GM19324 (cell line): ENCODE measurements at regions not wholly inside any gene's neighbourhood (a gene's known extent, or its start where the extent isn't known, plus 50 kb on each side); places are given as distances from the start of the nearest gene placed in this dataset.
"Not testable (repeated sequence)": the region's sequence is repeated elsewhere in the genome, so short reads cannot be mapped to it uniquely, and the experiment has no call there.

Source experiments
- ATAC-seq: cut with Tn5 transposase; IDR thresholded peaks from one replicate; pipeline ENCODE4 v1.9.1; 2021; ENCODE audit warnings: mild to moderate bottlenecking, moderate library complexity; ENCODE audit not compliant: unreplicated experiment, low FRiP score

DNA sequence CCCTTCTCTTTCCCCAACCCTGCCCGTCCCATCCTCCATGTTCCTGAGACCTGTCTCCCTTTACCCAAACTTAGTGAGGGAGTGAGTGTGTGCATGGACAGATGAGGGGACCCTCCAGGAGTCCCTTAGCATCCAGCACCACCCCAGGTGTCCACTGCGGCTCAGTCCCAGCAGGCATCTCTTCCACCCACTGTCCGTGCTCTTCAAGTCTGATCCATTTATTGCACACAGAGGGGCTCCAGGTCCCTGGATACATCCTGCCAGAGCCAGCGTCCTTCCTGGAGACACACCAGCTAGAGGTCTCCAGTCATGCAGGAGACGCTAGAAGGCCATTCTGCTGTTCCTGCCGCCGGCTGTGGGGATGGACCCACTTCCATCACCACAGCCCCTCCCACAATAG, 239.2 kb downstream of the ADGRD1 start:
- ATAC-seq, result no peak

DNA sequence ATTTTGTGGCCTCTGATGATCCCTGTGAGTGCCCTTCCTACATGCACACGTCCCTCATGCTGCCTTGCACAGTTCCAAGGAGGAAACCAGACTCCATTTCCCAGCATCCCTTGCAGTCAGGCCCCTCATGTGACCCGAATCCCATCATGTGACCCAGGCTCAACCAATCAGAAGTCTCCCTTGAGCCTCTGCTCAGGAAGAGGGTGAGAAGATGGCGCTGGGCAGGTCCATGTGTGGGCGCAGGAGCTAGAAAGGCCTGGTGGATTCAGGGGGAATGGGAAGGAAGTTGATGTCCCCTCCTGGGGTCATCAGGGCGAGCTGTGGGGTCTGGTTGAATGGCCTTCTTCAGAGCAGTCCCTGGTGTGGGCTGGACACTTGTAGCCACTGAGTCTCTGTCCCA, 240.5 kb downstream of the ADGRD1 start:
- no peak for ATAC-seq

- no peak for ATAC-seq
These were observed 242.1 kb downstream of the ADGRD1 start for GRCh38 chr12:131195796-131196195.

DNA sequence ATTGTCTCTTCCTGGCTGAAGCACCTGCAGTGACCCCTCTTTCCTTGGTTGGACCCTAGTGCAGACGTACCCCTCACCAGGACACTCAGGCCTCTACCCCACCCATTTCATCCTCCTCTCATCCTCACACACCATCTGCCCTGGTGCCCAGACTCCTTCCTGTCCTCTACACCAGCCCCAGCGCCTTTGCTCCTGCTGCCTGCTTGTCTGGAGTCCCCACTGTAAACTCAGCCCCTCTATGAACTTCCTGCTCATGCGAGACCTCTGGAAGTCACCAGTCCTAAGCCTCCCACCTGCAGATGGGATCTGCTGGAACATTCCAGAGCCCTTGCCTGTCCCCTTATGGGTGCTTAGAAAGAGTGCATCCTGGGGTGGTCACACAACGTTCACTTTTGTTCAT, 242.5 kb downstream of the ADGRD1 start:
- ATAC-seq, result no peak

- no peak for ATAC-seq
These were observed 243.8 kb downstream of the ADGRD1 start for GRCh38 chr12:131197490-131197889.

DNA sequence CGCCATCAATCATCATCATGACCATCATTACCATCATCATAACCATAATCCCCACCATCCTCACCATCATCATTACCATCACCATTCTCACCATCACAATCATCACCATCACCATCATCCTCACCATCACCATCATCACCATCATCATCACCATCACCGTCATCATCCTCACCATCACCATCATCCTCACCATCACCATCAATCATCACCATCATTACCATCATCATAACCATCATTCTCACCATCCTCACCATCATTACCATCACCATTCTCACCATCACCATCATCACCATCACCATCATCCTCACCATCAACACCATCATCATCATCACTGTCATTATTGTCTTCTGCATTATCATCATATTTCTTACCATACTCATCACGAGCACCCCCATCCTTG, 245.5 kb downstream of the ADGRD1 start:
- no peak for ATAC-seq

GRCh38 chr12:131201912-131202311, 248.2 kb downstream of the ADGRD1 start:
- not testable (repeated sequence) for ATAC-seq

GRCh38 chr12:131202592-131203378, 249.1 kb downstream of the ADGRD1 start:
- no peak for ATAC-seq

- ATAC-seq, result no peak
These were observed 250.1 kb downstream of the ADGRD1 start for GRCh38 chr12:131203666-131204415.

DNA sequence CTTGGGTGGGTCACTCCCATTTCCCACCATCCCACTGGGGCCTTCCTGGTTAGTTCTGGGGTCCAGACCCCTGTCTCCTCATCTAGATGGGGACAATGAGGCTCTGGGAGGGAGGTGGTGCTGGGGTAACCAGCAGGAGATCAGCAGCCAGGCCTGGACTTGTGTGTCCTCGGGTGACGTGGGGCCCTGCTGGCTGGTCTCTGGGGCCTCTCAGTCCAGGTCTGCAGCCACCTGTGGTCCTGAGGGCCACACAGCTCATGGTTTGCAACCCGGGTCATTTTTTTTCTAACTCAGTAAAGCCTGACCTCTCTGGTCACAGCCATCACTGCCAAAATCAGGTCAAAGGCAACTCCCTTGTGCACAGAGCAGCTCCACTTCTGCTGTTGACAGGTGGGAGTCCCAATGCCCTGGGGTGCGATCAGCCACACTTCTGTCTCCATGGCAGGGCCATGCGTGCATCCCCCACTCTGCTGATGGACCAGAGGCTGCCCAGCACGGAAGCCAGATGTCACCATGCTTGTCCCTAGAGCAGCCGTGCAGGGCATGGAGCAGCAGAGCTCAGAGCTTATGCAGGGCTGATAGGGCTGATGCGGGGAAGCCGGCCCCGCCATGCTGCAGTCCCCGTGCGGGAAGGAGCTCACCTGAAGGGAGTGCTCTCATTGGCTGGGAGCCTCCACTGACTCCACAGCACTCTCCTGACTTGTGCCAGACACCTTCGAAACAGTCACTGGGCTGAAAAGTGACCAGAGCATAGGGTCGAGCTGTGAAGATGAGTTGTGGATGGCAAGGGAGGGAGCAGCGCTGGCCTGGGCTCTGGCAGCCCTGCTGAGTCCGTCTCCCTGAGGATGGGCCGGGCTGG, 250.9 kb downstream of the ADGRD1 start:
- ATAC-seq, result no peak

DNA sequence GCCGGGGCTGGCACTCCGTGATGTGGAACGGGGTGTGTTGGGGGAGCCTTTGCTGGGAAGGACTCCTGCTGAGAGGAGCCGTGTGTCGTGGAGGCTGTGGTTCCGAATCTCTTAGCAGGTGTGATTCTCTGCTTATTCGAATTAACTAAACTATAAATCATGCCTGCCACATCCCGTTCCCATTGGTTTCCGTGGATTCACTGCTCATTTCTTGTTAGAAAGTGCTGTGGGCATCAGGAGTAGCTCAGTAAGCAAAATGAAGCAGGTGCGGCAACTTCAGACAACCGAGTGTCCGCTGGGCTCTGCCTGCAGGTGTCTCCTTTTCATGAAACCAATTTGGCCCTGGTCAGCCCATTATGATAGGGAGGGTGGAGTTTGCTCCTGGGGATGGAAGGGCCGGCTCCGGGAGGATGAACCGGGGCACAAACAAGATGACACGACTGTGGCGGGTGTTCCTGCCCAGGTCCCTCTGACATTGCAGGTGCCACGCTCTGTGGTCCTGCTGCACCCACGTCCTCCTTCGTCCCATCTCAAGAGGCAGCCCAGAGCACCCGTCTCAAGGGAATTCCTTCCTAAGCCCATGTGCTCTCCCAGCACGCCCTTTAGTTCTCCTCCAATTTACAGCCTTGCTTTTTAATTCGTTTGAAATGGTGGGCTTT, 251.7 kb downstream of the ADGRD1 start:
- not testable (repeated sequence) for ATAC-seq

DNA sequence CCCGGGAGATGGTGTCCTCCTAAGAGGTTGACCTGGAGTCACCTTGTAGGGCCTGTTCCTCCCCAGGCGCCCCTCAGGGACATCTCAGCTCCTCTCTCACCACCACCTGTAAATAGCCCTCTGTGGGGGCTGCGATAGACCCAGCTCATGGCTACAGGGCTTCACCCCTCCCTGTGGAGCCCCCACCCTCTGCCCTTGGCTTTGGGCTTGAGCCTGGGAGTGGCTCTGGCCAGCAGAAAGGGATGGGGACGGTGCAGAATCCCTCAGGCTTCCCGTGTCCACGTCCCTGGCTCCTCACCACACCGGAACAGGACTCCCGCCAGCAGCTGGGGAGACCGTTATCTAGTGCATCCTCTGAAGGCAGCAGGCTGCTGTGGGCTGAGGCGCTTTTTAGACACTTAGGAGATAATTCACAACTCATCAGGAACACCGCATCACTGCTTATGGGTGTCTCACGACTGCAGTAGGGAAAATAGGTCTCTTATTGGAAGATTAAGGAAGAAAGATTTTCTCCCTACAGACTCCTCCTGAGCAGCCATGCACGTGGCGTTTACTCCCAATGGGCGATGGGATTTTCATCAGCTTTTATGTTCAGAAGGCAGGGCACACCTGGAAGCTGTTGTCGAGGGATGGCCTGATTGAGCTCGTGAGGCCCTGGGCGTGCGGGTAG, 253.1 kb downstream of the ADGRD1 start:
- not testable (repeated sequence) for ATAC-seq

DNA sequence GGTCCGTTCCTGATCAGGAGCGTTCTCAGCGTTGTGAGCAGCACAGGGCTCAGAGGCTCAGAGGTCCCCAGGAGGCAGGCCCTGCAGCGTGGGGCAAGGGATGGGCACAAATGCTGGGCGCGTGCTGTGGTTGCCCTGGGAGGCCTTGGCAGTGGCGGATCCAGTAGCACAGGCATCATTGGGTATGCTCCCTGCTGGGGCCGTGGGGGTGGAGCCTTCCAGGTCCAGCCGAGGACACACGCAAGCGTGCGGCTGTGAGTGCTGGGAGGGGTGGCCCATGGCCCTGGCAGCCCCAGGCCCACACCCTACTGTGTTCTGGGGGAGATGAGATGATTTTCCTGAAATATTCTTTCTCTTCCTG, 253.6 kb downstream of the ADGRD1 start:
- ATAC-seq, result not testable (repeated sequence)

DNA sequence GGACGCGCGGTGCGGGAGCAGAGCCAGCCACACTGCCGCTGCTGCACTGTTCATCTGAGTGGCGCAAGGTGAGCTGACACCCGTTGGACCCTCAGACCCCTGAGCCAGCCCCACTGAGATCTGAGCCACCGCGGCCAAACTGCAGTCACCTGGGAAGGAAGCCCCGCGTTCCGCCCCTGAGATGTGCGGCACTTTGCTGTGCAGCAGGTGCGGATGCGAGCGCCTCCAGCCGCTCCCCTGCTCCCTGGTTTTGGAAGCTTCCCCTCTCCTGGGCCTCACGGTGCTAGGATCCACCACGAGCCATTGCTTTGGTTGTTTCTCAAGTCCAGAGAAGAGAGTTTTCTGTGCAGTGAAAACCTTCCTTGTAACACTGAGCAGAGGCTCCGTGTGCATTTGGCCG, 254.1 kb downstream of the ADGRD1 start:
- ATAC-seq, result not testable (repeated sequence)

- ATAC-seq, result no peak
These were observed 254.7 kb downstream of the ADGRD1 start for GRCh38 chr12:131208425-131208824.

DNA sequence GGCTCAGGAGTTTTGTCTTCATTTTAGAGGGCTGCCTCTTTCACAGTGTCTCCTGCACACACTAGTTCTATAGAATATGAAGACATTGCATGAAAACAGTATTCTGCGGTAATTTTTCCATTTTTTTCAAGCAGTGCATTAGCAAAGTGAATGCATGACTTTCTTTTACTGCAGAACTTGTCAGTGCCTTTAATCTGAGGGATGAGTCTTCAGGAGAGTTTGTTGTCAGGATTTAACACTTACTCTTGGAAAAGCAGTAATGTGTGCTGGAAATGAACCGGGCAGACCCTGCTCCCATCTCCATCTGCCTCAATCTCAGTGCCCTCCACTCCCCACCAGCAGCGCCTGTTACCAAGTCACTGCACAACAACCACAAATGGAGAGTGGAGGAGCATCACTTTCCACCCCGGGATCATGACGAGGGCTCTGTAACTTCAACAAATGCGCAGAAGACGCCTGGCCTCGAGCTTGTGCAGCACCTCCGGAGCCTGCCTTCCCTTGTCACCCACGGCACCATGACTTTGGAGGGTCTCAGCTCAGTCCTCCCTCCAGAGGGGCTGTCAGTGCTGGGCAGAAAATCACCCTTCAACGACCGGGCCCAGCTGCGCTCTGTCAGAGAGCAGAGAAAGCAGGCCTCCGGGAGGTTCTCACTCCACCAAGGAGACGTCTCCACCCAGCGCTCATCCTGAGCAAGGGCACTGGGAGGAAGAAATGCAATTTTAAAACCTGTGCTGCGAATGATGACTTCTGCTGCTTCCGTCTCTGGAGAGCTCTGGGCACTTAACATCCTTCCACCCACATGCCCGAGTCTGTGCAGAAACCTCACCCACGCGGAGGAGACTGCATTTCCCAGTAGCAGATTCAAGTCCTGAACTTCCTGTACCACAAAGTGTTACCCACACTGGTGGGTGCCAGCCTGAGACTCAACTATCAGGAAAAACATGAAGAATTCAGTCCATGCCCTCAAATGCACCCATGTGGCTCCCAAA, 255.7 kb downstream of the ADGRD1 start:
- no peak for ATAC-seq

DNA sequence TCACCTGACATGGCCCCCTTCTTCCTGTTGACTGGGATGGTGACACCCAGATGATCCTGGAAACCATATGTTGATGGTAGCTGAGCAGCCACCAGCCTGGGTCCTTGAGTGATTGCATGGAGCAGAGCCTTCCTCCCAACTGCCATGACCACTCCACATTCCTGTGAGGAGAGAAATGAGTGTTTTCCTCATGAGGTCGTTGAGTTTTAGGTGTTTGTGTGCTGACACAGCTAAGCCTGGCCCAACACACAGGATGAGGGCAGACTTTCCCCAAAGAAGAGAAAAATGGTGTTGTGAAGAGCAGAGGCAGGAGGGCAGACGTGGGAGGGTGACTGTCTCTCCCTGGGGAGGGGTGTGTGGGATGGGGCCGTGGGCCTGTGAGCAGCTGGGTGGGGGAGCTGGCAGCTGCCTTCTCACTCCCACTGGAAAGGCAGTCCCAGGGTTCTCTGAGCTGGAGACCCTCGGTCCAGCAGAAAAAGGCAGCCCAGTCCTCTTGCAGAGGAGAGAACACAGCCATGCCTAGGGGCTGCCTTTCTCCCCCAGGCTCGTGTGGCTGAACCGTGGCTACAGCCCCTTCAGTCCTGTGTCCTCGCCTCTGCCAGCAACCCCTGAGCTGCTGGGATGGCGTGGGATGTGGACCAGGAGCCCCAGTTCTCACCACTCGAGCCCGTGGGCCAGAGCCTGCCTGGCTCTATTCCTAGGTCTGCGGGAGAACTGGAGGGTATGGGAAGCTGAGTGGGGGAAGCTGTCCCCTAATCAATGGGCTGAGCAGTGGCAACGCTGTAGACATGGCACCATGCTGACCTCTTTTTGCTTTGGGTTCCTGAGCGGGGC, 257.0 kb downstream of the ADGRD1 start:
- ATAC-seq, result no peak

DNA sequence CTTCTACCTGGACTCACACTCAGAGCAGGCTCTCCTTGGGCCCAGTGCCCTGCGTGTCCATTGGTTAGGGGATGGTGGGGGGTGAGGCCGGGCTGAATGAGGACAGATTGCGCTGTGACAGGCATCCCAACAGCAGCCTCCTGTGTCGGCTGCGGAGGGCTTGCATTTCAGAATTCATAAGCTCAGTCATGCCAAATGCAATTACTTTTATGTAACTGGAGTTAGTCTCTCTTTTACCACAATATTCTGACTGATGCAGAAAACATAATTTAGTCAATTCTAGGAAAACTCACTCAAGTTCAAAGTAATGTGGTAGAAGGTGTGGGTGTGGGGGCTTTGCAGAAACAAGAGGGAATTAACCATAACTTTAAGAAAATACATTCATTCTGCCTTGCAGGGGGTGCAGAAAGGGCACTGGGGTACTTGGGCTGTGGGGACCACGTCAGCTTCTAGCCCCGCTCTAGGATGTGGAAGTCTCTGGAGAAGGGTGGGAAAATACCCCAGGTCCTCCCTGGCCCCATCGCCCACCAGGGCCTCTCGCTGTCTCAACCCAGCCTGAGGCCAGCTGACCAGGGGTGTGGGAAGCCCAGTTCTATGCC, 257.7 kb downstream of the ADGRD1 start:
- ATAC-seq, result no peak
